Upper lobe of left lung (tissue), 4 donors: ENCODE measurements at regions not wholly inside any gene's neighbourhood (a gene's known extent, or its start where the extent isn't known, plus 50 kb on each side); places are given as distances from the start of the nearest gene placed in this dataset.

Experiments used
- POLR2A ChIP-seq, 4 donors: fragments of 450-650 bp; IDR thresholded peaks; one replicate each; pipeline ENCODE4 v1.5.1; 2016 to 2017; ENCODE audit warnings: antibody characterized with exemption in 4 of 4, mild to moderate bottlenecking in 2 of 4
- POLR2AphosphoS5 ChIP-seq, 2 donors: sonication (generic); formaldehyde crosslinking; IDR thresholded peaks; one replicate each; pipeline ENCODE4 v1.5.1; 2017; ENCODE audit warnings: antibody characterized with exemption in 2 of 2
- TF ChIP-seq, protein P1 (sequence below), 6 experiments: fragments of 450-650 bp in 4 of 6; fragments of 200-600 bp in 2 of 6; sonication (generic) in 2 of 6; IDR thresholded peaks; one replicate each; pipeline ENCODE4 v1.5.1; 2016 to 2019; ENCODE audit warnings: antibody characterized with exemption in 6 of 6

DNA sequence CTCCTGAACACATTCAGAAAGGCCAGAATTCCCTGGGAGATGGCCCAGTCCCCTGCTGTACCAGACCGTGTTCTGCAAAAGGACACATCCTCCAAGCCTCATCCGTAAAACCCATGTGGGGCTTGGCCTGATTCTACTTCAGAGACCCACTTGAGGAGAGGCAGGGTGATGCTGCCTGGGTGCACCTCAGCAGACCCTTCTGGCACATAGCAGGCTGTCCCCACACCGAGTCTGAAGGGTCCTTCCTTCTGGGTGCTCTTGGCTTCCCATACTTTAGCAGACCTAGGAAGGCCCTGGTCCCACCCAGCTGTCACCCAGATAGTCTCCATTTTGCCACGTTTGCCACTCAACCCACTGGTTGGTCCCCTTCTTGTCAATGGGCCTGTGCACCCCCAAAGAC is 270.1 kb upstream of the AGTR2 start:
- TF ChIP-seq, protein P1, sequence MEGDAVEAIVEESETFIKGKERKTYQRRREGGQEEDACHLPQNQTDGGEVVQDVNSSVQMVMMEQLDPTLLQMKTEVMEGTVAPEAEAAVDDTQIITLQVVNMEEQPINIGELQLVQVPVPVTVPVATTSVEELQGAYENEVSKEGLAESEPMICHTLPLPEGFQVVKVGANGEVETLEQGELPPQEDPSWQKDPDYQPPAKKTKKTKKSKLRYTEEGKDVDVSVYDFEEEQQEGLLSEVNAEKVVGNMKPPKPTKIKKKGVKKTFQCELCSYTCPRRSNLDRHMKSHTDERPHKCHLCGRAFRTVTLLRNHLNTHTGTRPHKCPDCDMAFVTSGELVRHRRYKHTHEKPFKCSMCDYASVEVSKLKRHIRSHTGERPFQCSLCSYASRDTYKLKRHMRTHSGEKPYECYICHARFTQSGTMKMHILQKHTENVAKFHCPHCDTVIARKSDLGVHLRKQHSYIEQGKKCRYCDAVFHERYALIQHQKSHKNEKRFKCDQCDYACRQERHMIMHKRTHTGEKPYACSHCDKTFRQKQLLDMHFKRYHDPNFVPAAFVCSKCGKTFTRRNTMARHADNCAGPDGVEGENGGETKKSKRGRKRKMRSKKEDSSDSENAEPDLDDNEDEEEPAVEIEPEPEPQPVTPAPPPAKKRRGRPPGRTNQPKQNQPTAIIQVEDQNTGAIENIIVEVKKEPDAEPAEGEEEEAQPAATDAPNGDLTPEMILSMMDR (IDR thresholded peaks at IDR 0.05), result no peak
- TF ChIP-seq POLR2A (IDR thresholded peaks at IDR 0.05), result no peak
- TF ChIP-seq POLR2AphosphoS5 (IDR thresholded peaks at IDR 0.05), result no peak
